SH-SY5Y (cell line): ENCODE measurements at regions not wholly inside any gene's neighbourhood (a gene's known extent, or its start where the extent isn't known, plus 50 kb on each side); places are given as distances from the start of the nearest gene placed in this dataset.

Source experiments
- GATA2 ChIP-seq: IDR thresholded peaks from 2 replicates; pipeline ENCODE4 v1.6.1; 2011; ENCODE audit warnings: mild to moderate bottlenecking, low read depth, low read length
- GATA3 ChIP-seq: IDR thresholded peaks from 2 replicates; pipeline ENCODE4 v1.6.1; 2011; ENCODE audit warnings: low read depth, mild to moderate bottlenecking, low read length, moderate library complexity

GRCh38 chr2:40550085-40550484, 98.2 kb upstream of the SLC8A1 start:
- TF ChIP-seq GATA3 = no peak
- no peak for TF ChIP-seq GATA2

DNA sequence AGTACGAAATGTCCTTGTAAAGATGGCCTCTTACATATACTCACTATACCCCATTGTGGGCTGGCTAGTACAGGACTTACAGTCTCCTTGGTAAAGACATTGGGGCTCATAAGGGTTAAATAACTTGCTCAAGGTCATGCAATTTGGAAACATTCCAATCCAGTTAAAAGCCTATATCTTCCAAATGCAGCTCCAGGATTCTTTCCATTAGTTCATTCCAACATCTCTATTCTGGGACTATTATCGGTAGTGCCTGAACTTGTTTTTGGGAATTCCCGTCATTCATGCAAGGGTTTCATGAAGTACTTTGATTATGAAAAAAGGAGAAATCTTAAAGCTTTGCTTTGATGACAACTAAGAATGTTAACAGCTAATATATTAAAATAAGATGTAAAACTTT, 99.2 kb upstream of the SLC8A1 start:
- TF ChIP-seq GATA3 = no peak
- TF ChIP-seq GATA2 = no peak

DNA sequence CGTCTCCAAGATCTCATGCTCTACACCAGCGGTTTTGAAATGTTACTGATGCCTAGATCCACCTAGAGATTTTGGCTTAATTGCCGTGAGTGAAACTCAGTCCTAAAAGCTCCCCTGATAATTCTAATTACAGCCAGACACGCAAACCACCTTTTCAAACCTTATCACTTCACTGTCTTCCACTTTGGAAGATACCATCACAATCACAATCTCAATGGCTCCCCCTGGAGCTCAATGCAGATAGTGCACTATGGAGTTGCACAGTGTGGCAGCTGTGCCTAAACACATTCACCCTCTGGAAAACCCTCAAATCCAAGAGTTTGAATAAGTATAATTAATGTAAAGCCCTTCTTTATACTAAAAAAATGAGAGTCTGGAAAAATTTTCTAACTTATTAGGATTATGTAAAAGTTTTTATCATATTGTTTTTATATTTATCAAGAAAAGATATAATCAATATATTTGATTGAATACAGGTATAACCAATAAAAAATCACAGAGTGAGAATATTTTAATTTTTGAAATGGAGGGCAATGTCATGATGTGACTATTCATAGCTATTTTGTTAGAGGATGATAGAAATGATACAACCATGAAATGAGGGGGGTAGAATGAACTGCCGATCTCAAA, 102.9 kb upstream of the SLC8A1 start:
- no peak for TF ChIP-seq GATA3
- TF ChIP-seq GATA2 = no peak

DNA sequence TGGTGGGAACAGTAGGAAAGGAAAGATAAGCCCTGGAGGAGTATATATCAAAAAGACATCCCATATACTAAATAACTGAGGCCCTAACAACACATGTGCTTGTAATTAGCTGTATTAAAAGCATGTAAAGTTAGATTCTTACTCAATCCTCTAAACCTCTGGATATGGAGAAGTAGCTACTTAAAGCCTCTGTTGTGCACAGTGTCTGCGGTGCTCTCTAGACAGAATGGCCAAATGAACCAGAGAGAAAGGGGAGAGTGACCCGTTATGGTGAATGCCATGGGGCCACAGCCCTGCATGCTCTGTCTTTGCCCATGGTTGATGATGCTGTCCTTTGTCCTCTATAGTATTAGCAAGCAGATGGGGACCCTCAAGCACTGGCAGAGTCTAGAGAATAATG, 104.4 kb upstream of the SLC8A1 start:
- TF ChIP-seq GATA3 (no peak), GATA2 (no peak)

GRCh38 chr2:40556739-40557138, 104.8 kb upstream of the SLC8A1 start:
- TF ChIP-seq GATA2 (no peak), GATA3 (no peak)

DNA sequence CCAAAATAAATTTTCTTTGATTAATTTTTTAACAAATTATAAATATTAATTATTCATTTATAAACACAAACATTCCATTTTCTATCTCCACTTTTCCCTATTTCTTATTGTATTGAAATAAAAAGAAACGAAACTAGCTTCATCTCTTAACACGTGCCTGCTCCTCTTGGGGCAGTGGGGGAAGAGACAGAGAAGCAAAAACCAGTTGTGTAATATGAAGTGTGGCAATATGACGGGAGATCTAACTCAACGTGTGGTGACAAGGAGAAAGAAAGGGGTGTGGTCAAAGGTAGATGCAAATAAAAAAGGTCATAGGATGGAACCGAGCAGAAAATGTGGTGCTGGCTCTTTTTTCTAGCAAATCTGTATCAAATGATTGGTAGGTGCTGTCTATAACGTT, 106.9 kb upstream of the SLC8A1 start:
- no peak for TF ChIP-seq GATA2
- no peak for TF ChIP-seq GATA3

DNA sequence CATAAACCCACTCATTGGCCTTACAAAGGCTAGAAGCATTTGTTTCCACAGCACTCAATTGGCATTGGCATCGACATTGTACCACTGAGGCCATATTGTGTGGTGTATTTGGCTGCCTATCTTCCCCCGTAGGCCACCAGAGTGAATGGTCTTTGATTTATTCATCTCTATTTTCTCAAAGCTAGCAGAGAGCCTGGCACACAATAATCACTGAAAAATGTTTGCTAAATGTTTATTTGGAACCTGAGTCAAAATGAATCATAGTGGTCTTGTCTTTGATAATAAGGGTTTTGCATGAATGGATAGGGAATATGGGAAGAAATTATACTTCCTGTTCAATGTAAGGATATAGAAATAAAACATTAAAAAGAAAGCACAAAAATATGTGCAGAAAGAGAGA, 107.3 kb upstream of the SLC8A1 start:
- TF ChIP-seq GATA2 (no peak), GATA3 (no peak)

DNA sequence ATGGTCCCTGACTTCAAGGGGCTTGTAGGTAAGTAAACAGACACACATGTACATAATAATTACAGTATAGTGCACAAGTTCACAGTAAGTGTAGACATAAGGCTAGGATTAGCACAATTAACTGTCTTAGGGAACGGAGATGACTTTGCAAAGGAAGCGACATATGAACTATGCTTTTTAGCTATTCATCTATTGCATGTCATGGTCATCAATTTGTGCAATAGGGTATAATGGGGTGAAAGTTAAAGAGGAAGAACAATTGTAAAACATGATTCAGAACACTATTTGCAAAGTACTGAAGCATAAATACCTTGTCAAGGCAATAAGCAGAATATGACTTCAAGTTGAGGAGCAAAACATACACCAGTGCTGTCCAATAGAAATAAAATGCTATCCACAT, 112.3 kb upstream of the SLC8A1 start:
- TF ChIP-seq GATA2 (no peak), GATA3 (no peak)

DNA sequence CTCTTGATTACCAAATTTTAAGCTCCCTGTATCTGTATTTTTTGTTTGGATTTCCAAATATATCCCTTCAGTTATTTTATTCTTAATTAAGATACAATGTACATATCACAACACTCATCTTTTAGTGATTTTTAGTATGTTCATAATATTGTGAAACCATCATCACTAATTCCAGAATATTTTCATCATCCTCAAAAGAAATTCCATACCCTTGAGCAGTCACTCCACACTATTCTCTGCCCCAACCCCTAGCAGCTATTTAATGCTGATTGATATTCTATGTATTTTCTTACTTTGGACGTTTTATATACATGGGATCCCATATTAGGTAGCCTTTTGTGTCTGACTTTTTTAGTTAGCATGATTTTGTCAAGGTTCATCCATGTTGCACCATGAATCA, 127.4 kb upstream of the SLC8A1 start:
- TF ChIP-seq GATA3 (no peak), GATA2 (no peak)

DNA sequence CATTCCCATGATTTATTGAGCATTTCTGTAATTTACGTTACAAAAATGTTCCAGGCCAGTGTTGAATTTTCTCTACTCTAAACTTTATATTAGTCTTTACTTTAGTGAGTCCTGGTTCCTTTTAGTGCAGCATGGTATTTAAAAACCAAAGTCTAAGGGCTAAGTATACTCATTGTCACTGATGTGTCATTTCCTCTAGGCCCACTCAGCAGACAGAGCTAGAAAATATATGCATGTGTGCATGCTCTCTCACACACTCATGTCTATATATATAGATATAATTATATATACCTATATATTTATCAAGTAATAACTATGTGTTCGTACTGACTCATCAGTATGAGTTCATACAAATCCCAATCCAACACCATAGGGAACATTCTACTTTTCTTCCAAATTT, 132.5 kb upstream of the SLC8A1 start:
- no peak for TF ChIP-seq GATA2
- TF ChIP-seq GATA3 = no peak

GRCh38 chr2:40591774-40592173, 139.9 kb upstream of the SLC8A1 start:
- TF ChIP-seq GATA2 (no peak), GATA3 (no peak)

DNA sequence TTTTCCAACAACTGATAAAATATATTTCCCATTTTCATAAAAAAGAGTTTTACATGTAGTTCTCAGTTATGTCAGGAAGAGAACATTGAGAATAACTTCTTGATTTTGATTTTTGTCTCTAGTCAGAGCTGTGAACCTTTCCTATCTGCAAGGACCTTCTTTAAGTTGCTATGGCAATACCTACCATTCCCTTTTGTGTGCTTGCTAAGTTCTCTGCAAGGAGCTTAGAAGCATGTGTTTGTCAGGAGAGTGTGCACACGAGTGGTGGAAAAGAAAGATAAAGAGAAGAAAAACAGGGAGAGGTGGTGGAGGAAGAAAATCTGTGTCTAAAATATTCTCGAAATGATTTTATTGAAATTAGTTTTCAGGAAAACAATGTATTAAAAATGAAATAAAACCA, 140.3 kb upstream of the SLC8A1 start:
- TF ChIP-seq GATA3 (no peak), GATA2 (no peak)

DNA sequence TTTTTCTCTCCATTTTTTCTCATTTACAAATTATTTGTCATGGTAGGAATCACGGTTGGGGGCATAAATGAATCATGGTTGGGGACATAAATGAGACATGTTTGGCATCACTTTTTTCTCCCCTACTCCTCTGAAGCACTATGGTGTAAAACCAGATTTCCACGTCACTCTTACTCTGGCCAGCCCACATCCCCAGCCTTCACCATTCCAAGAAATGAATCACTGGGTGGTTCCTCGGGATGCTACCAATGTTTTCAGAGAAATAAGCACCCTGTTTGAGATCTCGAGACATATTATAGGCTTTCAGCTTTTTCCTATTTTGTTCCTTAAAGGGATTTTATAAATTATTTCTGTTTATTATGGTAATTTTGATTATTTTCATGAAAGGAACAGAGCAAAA, 155.0 kb upstream of the SLC8A1 start:
- TF ChIP-seq GATA3 = no peak
- TF ChIP-seq GATA2 = no peak

- TF ChIP-seq GATA2 = no peak
- no peak for TF ChIP-seq GATA3
These were observed 159.3 kb upstream of the SLC8A1 start for GRCh38 chr2:40611196-40611595.

DNA sequence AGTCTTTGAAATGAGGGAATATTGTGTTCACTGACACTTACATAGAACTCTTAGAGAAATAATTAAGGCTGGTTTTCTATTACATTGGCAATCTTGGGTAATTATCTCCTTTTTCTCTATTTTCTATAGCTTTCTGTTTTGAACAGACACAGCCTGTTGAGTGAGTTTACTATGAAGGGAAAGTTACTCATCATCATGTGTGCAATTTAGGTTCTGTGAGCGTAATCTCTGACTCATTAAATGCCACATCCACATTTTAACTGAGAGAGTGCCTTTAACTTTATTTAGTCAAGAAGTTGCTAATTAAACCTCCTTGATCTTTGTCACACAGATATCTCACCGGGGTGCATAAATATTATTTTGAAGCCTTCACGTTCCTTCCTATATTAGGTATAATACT, 174.0 kb upstream of the SLC8A1 start:
- no peak for TF ChIP-seq GATA2
- TF ChIP-seq GATA3 = no peak

- TF ChIP-seq GATA2 (no peak), GATA3 (no peak)
These were observed 176.7 kb upstream of the SLC8A1 start for GRCh38 chr2:40628556-40628955.

DNA sequence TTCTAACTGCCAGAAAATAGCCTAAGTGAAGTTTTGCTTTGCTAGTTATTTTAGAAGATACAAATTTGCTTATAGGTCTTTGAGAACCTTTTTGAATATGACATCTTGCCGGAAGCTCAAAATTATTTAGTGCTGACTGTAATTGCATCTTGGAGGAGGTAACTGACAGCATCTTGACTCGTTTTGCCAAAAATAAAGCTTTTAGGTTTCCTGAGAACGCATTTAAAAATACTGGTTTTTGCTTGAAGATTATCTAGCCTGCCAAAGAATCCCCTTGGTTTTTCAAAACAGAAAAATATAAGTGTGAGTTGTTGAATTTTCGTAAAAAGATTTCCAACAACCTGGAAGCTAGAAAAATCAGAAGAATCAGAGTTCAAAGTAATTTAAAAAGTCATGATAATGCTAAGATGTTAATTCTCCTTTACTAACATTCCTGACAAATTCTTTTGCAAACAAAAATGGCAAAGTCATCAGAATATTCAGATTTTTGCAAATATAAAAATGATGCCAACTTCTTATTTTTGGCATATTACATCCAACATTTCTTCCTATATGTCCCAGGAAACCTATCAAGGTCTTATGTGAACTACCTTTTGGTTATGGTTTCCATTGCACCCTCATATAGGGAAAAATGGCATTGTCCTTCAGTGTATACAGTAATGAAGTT, 178.0 kb upstream of the SLC8A1 start:
- TF ChIP-seq GATA2 = no peak
- TF ChIP-seq GATA3 = no peak
